GM18867 (cell line): ENCODE measurements at regions not wholly inside any gene's neighbourhood (a gene's known extent, or its start where the extent isn't known, plus 50 kb on each side); places are given as distances from the start of the nearest gene placed in this dataset.
"Not testable (repeated sequence)": the region's sequence is repeated elsewhere in the genome, so short reads cannot be mapped to it uniquely, and the experiment has no call there.

Source experiments
- ATAC-seq: cut with Tn5 transposase; IDR thresholded peaks from one replicate; pipeline ENCODE4 v1.9.1; 2021; ENCODE audit warnings: mild to moderate bottlenecking, moderate library complexity; ENCODE audit not compliant: unreplicated experiment

- no peak for ATAC-seq
These were observed 226.0 kb downstream of the AEBP2 start for GRCh38 chr12:19665121-19665900.

DNA sequence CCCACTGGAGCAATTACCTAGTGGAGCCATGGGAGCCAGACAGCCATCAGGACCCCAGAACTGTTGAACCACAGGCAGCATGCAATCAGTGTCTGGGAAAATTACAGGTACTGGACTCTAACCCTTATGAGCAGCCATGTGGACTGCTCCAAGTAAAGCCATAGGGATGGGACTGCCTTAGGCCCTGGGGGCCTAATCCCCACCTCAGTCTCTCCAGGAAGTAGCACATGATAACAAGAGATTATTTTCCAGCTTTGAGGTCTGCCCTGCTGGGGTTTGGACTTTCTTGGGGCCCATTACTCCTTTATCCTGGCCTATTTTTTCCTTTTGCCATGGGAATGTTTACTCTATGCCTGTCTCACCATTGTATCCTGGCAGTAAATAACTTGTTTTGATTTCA, 226.8 kb downstream of the AEBP2 start:
- no peak for ATAC-seq

DNA sequence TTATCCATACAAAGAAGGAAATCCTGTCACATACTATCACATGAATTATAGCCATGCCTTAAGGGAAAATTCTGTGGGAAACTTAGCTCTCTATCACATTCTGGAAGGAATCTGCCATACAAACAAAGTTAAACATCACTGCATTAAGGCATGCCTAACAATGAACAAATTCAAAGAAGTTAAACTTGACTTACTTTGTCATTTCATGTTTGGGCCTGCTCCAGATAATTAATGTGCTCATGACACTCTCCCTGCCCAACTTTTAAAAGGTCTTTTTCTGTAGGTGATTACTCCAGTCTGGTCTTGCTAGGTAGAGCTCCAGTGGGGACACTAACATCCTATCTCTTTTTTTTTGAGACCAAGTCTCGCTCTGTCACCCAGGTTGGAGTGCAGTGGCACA, 230.5 kb downstream of the AEBP2 start:
- ATAC-seq = no peak

GRCh38 chr12:19671695-19672094, 232.4 kb downstream of the AEBP2 start:
- no peak for ATAC-seq

GRCh38 chr12:19674437-19674836, 235.1 kb downstream of the AEBP2 start:
- no peak for ATAC-seq

- peak; percentile 95 for ATAC-seq
These were observed 236.1 kb downstream of the AEBP2 start for GRCh38 chr12:19675361-19675760.

DNA sequence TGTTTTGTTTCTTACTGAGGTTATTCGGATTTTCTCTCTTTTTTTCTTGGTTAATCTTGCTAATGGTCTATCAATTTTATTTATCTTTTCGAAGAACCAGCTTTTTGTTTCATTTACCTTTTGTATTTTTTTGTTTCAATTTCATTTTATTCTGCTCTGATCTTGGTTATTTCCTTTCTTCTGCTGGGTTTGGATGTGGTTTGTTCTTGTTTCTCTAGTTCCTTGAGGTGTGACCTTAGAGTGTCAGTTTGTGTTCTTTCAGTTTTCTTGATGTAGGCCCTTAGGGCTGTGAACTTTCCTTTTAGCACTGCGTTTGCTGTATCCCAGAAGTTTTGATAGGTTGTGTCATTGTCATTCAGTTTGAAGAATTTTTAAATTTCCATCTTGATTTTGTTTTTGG, 239.2 kb downstream of the AEBP2 start:
- not testable (repeated sequence) for ATAC-seq

DNA sequence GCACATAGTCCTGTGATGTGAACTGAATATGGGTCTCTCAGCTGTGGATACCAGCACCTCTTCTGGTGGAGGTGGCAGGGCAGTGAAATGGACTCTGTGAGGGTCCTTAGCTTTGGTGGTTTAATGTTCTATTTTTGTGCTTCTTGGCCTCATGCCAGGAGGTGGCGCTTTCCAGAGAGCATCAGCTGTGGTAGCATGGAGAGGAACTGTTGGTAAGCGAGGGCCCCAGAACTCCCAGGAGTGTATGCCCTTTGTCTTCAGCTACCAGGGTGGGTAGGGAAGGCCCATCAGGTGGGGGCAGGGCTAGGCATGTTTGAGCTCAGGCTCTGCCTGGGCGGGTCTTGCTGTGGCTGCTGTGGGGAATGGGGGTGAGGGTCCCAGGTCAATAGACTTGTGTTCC, 241.7 kb downstream of the AEBP2 start:
- ATAC-seq = no peak

DNA sequence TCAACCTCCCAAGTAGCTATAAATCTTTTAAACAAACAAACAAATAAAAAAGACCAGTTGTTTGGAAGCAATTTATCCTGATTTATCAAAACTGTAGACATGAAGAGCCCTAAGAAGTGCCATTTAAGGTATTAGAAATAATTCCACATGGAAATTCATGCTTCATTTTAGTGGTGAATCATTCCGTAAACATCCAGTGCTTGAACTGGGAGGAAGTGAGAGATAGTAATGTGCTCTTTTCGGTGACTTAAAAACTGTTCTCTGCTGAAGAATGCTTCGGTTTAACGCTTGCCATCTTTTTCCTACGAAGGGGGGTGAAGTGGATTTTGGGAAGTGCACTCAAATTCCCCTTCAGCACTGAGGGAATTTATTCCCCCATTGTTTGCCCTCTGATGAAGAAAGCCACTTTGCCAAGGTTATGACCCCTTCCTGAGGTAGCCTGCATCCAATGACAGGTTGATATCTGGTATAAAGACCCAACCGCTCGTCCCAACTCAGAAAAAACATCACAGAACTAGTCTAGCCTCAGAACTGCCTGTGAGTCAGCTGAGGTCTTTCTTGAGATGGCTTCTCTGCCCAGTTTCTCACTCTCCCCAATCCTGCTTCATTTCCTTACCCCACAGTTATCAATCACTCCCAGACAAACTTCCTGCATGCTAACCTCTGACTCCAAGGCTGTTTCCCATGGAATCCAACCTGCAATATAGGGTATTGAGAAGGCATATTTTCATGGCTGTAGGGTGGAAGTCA, 244.1 kb downstream of the AEBP2 start:
- no peak for ATAC-seq

GRCh38 chr12:19687371-19687770, 248.1 kb downstream of the AEBP2 start:
- no peak for ATAC-seq

- no peak for ATAC-seq
These were observed 249.2 kb downstream of the AEBP2 start for GRCh38 chr12:19688532-19688931.

- no peak for ATAC-seq
These were observed 249.9 kb downstream of the AEBP2 start for GRCh38 chr12:19689226-19689625.

DNA sequence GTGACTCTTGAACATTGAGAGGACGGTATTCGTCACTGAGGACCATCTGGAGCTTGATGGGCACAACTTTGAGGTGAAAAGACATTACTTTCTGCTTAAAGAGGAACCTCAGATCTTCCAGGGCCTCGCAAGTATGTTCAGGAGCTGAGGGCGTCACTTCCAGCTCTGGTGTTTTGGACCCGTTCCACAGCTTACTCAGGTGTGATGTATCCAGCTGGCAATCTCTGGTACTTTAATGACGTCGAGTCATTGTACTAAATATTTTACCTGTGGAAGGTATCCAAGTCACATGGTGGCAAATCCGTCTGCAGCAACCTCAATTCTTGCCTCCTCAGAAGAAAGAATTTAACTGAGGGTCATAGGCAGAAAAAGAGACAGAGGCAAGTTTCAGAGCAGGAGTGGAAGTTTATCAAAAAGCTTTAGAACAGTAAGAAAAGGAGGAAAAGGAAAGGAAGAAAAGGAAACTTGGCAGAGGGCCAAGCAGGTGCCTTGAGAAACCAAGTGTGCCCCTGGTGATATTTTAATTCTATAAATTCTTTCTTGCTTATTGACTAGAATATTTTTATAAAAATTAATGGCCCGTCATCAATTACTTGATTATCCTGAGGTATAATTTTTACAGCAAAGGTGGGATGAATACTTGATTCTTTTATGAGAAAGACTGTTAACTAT, 250.6 kb downstream of the AEBP2 start:
- ATAC-seq = no peak

- ATAC-seq = no peak
These were observed 252.8 kb downstream of the AEBP2 start for GRCh38 chr12:19692091-19692490.

DNA sequence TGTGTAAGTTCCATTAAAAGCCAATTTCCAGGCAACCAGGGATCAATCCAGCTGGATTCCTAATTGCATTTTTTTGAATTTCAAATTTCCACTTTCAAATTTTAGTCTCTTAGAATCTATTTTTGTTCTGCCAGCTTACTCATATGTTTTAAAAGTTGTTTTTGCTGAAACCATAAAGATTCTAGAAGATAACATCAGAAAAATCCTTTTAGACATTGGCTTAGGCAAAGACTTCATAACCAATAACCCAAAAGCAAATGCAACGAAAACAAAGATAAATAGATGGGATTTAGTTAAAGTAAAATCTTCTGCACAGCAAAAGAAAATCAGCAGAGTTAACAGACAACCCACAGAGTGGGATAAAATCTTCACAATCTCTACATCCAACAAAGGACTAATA, 253.3 kb downstream of the AEBP2 start:
- ATAC-seq = no peak

DNA sequence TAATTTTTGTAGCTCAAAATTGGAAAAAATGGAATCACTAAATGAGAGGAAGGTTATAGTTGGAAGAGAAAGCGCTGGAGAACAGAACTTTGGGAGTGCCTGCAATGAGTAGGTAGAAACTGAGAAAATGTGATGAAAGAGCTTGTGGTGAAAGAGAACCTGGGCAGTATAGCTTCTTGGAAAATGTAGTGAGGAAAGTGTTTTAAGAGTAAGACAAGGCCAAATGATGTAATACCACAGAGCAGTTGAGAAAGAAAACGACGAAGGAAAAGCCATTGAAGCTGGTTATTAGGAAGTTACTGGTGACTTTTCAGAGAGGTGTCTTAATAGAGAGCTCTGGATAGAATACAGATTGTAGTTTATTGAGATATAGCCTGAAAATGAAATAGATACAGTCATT, 255.3 kb downstream of the AEBP2 start:
- no peak for ATAC-seq

DNA sequence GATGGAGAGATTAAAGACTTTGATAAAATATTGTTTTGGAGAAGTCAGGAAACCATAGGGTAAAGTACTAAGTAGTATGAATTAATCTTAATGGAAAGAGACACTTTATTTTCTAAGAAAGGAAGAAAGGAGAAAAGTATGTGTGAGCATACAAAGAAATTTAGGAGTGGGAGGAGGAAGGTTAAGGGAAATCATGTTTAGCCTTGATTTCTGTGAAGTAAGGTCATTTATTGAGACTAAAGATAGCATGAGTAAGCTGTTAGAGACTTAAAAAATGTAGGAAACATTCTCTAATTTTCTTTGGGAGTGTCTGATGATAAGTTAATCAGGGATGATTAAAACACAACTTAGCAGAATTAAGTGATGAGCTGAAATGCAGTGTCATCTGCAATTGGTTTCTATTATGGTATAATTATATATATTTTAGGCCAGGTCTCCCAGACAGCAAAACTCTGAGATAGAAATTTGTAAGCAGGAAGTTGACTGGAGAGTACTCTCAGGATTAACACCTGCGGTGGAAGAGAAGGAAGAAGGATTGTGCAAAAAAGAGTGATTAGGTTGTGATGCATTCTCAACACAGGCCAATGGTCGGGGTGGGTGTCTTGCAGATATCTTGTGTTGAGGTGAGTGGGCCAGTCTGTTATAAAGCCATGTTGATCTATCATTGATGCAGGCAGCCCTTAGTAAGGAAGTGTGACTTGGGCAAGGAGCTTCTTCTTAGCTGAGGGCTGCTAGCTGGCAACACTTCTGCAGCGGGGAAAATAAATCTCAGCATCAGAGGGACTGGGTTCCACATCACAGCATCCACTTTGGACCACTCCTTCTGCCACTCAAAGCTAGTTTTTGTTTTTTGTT, 256.2 kb downstream of the AEBP2 start:
- no peak for ATAC-seq

GRCh38 chr12:19700969-19701368, 261.7 kb downstream of the AEBP2 start:
- ATAC-seq = no peak

- no peak for ATAC-seq
These were observed 265.7 kb downstream of the AEBP2 start for GRCh38 chr12:19704966-19705365.

- ATAC-seq = no peak
These were observed 267.6 kb downstream of the AEBP2 start for GRCh38 chr12:19706936-19707335.

GRCh38 chr12:19707948-19708409, 268.7 kb downstream of the AEBP2 start:
- ATAC-seq = no peak
